A549 (cell line): ENCODE measurements at regions not wholly inside any gene's neighbourhood (a gene's known extent, or its start where the extent isn't known, plus 50 kb on each side); places are given as distances from the start of the nearest gene placed in this dataset.

ENCODE experiments used
- CTCF ChIP-seq: fragments of >200 bp; sonication (Bioruptor Twin); formaldehyde crosslinking; IDR thresholded peaks from 3 replicates; pipeline ENCODE4 v1.5.1; 2016
- RARB ChIP-seq: fragments of 250-450 bp; sonication (Bioruptor Pico); IDR thresholded peaks from 2 replicates; pipeline ENCODE4 v1.8.0; 2021; ENCODE audit warnings: mild to moderate bottlenecking, moderate library complexity

- TF ChIP-seq CTCF (no peak), RARB (CRISPR knock-in tag) (no peak)
These were observed 148.8 kb upstream of the SOX4 start for GRCh38 chr6:21444711-21445260.
